ENCODE measurements at regions not wholly inside any gene's neighbourhood (a gene's known extent, or its start where the extent isn't known, plus 50 kb on each side); places are given as distances from the start of the nearest gene placed in this dataset.
"Not testable (repeated sequence)": the region's sequence is repeated elsewhere in the genome, so short reads cannot be mapped to it uniquely, and the experiment has no call there.

GRCh38 chr5:36521838-36522745 is 84.3 kb upstream of the SLC1A3 start:
- in situ Hi-C loops (cut with MboI; ENCODE audit: low sequenced_read_pairs): no loop called here

DNA sequence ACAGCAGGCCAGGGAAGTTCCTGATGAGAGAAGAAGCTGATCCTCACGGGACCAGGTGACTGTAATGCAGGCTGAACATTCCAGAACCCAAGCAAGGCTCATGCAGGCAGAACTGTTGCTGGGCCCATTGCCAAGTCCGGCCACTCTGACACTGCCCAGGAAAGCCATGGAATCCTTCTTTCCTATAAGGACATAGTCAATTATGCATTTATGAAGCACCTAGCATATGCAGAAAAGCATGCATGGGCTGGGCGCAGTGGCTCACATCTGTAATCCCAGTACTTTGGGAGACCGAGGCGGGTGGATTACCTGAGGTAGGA is 83.7 kb upstream of the SLC1A3 start:
- in situ Hi-C loops (cut with MboI; ENCODE audit: low sequenced_read_pairs): no loop called here

DNA sequence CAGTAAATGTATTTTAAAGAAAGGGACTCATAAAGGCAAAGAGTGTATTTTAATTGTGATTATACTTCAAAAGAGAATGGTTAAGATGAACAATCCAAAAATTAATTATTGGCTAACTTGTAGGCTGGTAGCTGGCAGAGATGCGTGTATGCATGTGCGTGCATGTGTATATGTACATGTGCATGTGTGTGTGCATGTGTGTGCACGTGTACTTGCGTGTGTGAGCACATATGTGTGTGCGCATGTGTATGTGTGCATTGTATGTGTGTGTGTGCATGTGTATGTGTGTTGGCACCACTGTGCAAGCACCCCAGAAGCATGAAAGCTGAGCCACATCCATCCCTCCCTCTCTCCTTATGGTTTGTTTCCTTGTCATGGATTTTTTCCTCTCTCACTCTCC is 83.0 kb upstream of the SLC1A3 start:
- in situ Hi-C loops (cut with MboI; ENCODE audit: low sequenced_read_pairs): no loop called here

DNA sequence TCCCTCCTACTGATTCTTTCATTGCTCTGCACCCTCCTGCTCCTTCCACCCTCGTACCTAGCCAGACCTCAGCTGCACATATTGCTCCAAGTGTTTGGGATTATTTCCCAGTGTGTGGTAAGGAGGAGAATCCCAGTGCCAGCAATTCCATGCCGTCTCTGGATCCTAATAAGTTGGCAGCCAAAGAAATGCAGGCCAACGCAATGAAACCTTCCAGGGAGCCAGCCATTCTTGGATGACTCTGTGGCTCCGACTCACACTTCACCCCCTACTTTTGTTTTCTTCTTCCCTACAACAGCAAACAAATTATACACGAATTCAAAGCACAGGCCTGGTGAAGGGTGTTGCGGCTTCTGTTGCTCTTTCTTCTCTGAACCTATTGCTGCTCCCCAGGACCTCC is 82.5 kb upstream of the SLC1A3 start:
- in situ Hi-C loops (cut with MboI; ENCODE audit: low sequenced_read_pairs): no loop called here

DNA sequence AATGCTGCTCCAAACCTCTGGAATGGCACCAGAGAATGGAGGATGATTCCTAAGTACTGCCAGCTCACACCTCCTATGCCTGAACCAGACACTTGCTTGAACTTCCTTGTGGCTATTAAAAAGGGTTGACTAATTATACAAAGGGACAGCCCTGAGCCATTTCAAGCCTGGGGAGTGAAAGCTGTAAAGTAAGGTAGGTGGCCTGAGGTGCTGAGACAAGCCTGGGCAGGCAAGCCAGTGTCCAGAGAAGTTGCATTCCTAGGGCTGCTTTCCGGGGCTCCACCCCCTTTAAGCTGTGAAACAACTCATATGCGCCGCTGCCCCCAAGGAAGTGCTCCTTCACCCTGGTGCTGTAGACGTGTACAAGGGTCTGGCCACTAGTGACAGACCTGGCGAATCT is 79.9 kb upstream of the SLC1A3 start:
- in situ Hi-C loops (cut with MboI; ENCODE audit: low sequenced_read_pairs): no loop called here

DNA sequence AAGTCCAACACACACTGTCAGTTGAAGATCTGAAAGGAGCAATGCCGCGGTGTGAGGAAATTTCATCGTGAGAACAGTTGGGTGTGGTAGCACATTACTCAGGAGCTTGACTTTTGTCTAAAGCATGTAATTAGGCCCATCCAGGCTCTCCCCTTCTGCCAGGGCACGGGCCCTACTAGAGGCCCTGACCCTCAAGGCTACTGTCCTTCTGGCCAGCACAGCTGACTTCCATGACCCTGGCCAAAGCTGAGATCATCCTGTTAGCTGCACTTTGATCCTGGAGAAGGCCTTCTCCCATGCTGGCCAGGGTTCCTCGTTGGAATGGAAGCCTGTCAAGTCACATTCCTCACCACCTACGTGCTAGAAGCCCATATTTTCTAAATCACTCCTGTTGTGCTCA is 77.8 kb upstream of the SLC1A3 start:
- in situ Hi-C loops (cut with MboI; ENCODE audit: low sequenced_read_pairs): no loop called here

- in situ Hi-C loops (cut with MboI; ENCODE audit: low sequenced_read_pairs): no loop called here
Observed at GRCh38 chr5:36529142-36529541, 77.3 kb upstream of the SLC1A3 start.

DNA sequence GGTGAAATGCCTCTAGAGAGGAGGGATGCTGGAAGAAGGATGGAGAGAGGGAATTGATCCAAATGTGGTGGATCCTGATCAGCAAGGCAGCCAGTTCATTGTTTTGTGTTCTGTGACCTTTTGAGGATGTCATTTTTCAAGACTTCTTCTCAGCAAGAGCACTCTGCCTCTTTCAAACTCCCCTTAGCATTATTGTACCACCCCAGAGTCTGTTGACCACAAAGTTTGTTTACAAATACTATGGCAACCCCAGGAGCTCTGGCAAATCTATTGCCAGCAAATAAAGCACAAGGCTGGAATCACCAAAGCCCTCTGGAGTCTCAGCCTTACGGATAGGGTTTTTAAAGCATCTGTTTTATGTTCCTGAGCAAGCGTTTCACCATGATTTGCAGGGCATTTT is 76.2 kb upstream of the SLC1A3 start:
- in situ Hi-C loops (cut with MboI; ENCODE audit: low sequenced_read_pairs): no loop called here

GRCh38 chr5:36531401-36531800 is 75.0 kb upstream of the SLC1A3 start:
- in situ Hi-C loops (cut with MboI; ENCODE audit: low sequenced_read_pairs): no loop called here

- in situ Hi-C loops (cut with MboI; ENCODE audit: low sequenced_read_pairs): no loop called here
Observed at GRCh38 chr5:36535378-36535777, 71.0 kb upstream of the SLC1A3 start.

DNA sequence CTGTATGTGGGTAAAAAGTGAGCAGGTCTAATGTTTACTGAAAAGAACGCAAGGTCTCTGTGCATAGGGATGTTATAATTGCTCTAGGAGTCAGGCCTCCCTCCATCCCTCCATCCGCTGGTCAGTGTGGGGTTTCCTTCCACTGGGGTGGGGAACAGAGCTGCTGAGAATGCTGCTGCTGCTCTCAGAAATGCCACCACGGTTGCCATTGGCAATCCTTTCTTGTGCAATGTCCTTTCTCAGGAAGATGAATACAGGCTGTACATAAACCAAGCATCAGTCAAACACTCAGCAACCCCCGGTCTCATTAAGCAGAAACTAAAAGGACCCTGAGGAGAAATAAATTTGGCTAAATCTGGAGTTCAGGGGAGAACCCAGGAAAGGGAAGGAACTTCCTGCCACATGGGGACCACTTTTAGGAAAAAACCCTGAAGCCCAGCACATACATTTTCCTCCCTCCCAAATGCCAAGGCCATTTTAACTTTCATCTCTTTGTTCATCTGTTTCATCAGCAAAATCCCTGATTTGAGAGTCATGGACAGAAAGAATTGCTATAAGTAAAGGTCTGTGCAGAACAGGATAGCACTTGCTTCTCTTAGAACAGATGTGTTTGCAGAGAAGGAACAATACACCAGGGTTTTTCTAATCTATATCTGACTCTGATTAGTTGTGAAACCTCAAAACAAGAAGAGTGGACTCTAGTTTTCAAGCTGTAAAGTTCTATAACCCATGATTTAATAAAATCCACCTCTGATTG is 70.4 kb upstream of the SLC1A3 start:
- in situ Hi-C loops (cut with MboI; ENCODE audit: low sequenced_read_pairs): no loop called here

DNA sequence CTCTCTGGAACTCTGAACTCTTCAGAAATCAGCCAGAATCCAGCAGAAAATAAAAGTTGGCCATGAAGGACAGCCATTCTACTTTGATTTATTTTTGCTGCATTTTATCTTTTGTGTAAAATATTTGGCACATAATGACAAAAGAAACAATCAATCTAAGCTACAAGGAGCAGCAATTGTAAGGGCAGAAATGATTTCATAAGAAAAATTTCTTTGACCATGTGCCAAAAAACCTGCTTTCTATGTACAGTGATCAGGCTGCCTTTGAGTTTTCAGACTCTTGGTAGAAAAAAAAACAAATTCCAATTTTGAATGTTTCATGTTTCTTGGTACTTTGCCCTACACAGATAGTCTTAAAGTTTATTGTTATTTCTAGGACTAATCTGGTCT is 69.8 kb upstream of the SLC1A3 start:
- in situ Hi-C loops (cut with MboI; ENCODE audit: low sequenced_read_pairs): no loop called here

DNA sequence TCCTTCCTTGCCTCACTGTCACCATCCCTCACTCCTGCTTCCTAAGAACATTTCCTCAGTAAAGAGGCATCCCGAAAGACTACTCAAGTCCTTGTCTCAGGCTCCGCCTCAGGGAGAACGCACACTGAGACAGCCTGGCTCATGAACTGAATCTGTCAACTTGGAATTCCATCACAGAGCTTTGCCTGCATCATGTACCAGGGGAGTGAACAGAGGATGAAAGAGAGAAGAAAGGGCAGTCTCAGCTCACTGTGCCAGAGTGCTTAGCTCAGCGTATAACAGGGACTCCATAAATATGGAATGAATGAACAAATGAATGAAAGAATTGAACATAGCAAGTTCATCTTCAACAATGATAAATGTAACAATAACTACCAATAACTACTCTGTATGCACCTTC is 68.7 kb upstream of the SLC1A3 start:
- in situ Hi-C loops (cut with MboI; ENCODE audit: low sequenced_read_pairs): no loop called here

DNA sequence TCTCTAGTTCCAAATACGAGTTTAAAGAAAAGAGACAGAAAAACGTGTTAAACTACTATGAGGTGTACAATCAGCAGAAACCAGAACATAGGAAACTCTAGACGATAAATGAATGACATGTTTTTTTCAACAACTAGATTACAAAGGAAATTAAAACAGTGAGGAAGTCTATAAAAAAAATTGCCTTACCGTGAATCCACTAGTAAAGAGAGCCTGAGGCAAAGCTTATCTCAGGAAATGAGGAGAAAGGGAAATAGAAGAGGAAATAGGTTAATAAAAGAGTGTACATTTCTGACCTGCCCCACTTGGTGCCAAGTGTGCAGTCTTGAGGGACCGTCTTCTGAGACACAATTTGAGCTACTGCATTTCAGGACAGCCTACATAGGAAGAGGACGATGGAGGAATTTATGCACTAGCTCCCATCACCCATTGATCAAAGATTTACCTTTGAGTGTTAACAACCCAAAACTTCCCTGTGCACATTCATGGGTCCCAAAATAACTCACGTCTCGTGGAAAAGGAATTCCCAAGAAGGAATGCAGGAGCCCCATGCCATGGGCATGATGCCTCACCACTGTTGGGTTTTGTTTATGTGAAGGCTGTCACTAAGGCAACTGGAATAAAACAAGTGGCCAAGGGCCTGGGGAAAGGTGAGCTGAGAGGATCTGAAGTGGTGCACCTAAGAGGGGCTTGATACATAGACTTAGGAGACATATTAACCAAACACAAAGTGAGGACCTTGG is 53.6 kb upstream of the SLC1A3 start:
- in situ Hi-C loops (cut with MboI; ENCODE audit: low sequenced_read_pairs): no loop called here

DNA sequence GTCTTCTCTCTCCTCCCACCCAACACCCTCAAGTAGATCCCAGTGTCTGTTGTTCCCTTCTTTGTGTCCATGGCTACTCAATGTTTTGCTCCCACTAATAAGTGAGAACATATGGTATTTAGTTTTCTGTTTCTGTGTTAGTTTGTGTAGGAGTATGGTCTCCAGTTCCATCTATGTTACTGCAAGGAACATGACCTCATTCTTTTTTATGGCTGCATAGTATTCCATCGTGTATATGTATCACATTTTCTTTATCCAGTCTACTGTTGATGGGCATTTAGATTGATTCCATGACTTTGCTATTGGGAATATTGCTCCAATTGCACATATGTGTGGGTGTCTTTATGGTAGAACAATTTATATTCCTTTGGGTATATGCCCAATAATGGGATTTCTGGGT is 51.4 kb upstream of the SLC1A3 start:
- in situ Hi-C loops (cut with MboI; ENCODE audit: low sequenced_read_pairs): not testable (repeated sequence)

Measured in HL-60/S4 treated with phorbol 12-myristate 13-acetate at 8.2 ng/mL for 4 days and 3 days (cell line).